NT2/D1 (cell line): ENCODE measurements at regions not wholly inside any gene's neighbourhood (a gene's known extent, or its start where the extent isn't known, plus 50 kb on each side); places are given as distances from the start of the nearest gene placed in this dataset.

Source experiments
- DNase-seq: peaks from one replicate; pipeline ENCODE4 v3.0.0-alpha.2; 2011; ENCODE audit warnings: low read depth, low spot score
- H3K27me3 ChIP-seq: 2 replicates; pipeline ENCODE4 v1.6.0; 2011; ENCODE audit warnings: mild to moderate bottlenecking; ENCODE audit not compliant: insufficient read length, insufficient read depth
- H3K36me3 ChIP-seq: 2 replicates; pipeline ENCODE4 v1.6.1; 2011; ENCODE audit warnings: mild to moderate bottlenecking, low read length, mixed read lengths; ENCODE audit not compliant: insufficient read depth, insufficient read length
- H3K4me1 ChIP-seq: 2 replicates; pipeline ENCODE4 v1.5.1; 2011; ENCODE audit not compliant: insufficient read depth, insufficient read length
- H3K4me3 ChIP-seq: 2 replicates; pipeline ENCODE4 v1.5.1; 2011; ENCODE audit warnings: low read depth; ENCODE audit not compliant: insufficient read length
- H3K9ac ChIP-seq: 2 replicates; pipeline ENCODE4 v1.6.0; 2011; ENCODE audit warnings: low read depth; ENCODE audit not compliant: insufficient read length
- H3K9me3 ChIP-seq: 2 replicates; pipeline ENCODE4 v1.5.1; 2011; ENCODE audit warnings: mild to moderate bottlenecking, low read length; ENCODE audit not compliant: insufficient read depth
- SUZ12 ChIP-seq: IDR thresholded peaks from 2 replicates; pipeline ENCODE4 v1.6.1; 2011; ENCODE audit not compliant: insufficient read length, insufficient read depth; ENCODE audit errors: extremely low read depth
- YY1 ChIP-seq: IDR thresholded peaks from 2 replicates; pipeline ENCODE4 v1.6.1; 2011; ENCODE audit not compliant: insufficient read length, insufficient read depth
- ZNF274 ChIP-seq: IDR thresholded peaks from 2 replicates; pipeline ENCODE4 v1.6.1; 2011; ENCODE audit warnings: mild to moderate bottlenecking, low read depth, low read length

DNA sequence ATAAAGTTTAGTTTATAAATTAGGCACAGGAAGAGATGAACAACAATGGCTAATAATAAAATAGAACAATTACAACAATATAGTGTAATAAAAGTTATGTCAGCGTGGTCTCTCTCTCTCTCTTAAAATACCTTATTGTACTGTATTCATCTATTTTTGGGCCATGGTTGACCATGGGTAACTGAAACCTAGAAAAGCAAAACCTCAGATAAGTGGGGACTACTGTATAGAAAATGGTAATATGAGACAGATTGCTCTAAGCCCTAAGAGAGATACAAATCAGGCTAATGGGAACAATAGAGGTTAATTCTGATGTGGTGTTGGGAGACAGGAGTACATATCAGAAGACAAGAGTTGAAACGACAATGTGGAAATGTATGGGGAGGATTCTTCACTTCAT, 86.2 kb downstream of the ZNF365 start:
- Histone ChIP-seq H3K4me1 (no peaks in the 10 kb centered on the region), H3K4me3 (no peak overlapping the region), H3K9me3 (peaks cover 7% of the 10 kb centered on the region; the same call in 1 of the 2 replicates), H3K27me3 (no peaks in the 10 kb centered on the region), H3K9ac (no peak overlapping the region), H3K36me3 (no peaks in the 10 kb centered on the region)
- TF ChIP-seq SUZ12 (no peak), ZNF274 (no peak), YY1 (no peak)
- DNase-seq, result no peak

DNA sequence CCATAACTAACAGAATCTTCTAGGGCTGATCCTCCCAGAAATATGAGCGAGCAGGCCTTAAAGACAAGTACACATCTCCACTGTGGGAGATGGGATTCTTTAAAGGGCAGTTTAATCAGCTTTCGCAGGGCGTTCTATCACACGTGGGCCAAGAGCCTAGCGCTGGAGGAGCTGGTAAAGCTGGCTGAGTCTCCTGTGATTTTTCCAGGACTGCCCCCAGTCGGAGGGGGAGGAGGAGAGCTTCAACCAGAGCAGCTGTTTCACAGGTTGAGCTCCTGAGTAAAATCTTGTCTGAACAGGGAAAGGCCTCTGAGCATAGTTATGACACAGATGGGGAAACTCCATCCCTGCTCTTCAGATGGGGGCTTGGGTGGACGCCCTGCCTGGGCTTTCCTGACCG, 87.0 kb downstream of the ZNF365 start:
- Histone ChIP-seq H3K9ac (no peak overlapping the region), H3K4me1 (no peaks in the 10 kb centered on the region), H3K36me3 (no peaks in the 10 kb centered on the region), H3K27me3 (no peaks in the 10 kb centered on the region), H3K9me3 (peaks cover 14% of the 10 kb centered on the region; the same call in 1 of the 2 replicates), H3K4me3 (no peak overlapping the region)
- TF ChIP-seq YY1 (no peak), ZNF274 (no peak), SUZ12 (no peak)
- no peak for DNase-seq

DNA sequence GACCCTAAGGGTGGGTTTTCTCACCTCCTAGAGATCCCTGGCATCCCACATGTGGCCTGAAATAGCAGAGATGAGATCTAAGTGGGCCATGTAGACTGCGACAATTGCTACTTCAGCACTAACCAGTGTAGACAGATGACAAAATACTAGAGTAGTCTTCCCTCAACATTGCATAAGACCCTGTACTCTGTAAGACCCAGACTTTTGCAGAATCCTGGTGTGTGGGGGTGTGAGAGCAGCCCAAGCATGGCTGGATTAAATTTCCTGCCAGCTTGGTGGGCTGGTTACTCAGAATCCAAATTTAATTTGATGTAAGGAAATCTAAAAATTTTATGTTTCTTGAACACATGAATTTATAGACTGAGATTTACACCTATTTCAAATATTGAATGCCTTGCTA, 88.3 kb downstream of the ZNF365 start:
- DNase-seq, result no peak
- no peaks in the 10 kb centered on the region for H3K4me1 ChIP-seq
- H3K9me3 ChIP-seq, result peaks cover 16% of the 10 kb centered on the region; the same call in 1 of the 2 replicates
- TF ChIP-seq YY1 (no peak), SUZ12 (no peak), ZNF274 (no peak)
- H3K4me3 ChIP-seq, result no peak overlapping the region
- no peak overlapping the region for H3K9ac ChIP-seq
- H3K36me3 ChIP-seq, result no peaks in the 10 kb centered on the region
- no peaks in the 10 kb centered on the region for H3K27me3 ChIP-seq

DNA sequence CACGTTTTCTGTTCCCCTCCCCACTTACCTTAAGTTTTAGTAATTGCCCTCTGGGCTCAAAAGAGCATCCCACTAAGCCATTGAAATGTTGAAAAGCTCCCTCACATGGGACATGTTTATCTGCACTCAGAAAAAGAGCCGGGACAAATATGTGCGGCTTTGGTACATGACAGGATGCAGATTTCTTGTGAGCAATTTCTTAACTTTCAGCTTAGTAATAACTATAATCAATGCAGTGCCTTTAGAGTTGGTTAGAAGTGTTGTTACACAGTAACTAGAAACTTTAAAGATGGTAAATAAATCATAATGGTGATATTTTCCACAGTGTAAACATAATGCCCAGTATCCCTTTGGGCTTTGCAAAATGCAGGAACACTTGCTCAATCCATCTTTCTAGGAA, 89.2 kb downstream of the ZNF365 start:
- DNase-seq, result no peak
- Histone ChIP-seq H3K9me3 (peaks cover 16% of the 10 kb centered on the region; the same call in 1 of the 2 replicates), H3K9ac (no peak overlapping the region), H3K36me3 (no peaks in the 10 kb centered on the region), H3K4me1 (no peaks in the 10 kb centered on the region), H3K4me3 (no peak overlapping the region), H3K27me3 (no peaks in the 10 kb centered on the region)
- TF ChIP-seq YY1 (no peak), SUZ12 (no peak), ZNF274 (no peak)

DNA sequence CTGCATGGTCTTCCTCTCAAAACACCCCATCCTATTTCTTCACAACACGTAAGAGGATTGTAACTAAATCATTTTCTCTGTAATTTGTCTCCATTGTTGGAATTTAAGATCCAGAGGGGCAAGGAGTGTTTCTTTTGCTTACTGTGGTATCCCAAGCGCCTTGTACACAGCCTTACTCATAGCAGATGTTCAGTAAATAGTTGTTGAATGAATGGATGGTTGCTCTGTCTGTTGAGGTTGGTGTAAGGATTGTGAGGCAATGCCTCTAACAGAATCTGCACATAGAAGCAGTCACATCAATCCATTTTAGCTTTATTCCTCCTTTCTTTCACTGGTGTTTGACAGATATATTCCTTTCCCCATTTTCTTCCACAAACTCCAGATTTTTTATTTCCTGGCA, 90.1 kb downstream of the ZNF365 start:
- Histone ChIP-seq H3K27me3 (no peaks in the 10 kb centered on the region), H3K4me3 (no peak overlapping the region), H3K9me3 (peaks cover 16% of the 10 kb centered on the region; the same call in 1 of the 2 replicates), H3K36me3 (no peaks in the 10 kb centered on the region), H3K9ac (no peak overlapping the region), H3K4me1 (no peaks in the 10 kb centered on the region)
- DNase-seq, result no peak
- TF ChIP-seq ZNF274, result no peak
- TF ChIP-seq SUZ12, result no peak
- TF ChIP-seq YY1, result no peak

DNA sequence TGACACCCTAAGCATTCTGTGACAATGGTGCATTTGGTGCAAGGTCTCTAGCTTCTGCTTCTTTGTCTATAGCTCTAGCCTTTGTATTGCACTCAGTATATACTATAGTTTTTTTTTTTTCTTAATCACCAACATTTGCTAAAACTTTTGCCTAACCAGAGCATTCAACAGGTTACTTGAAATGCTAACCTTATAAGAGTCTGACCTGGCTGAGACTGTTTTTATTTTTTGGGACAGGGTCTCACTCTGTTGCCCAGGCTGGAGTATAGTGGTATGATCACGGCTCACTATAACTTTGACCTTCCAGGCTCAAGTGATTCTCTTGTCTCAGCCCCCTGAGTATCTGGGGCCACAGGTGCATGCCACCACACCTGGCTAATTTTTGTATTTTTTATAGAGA, 92.4 kb downstream of the ZNF365 start:
- Histone ChIP-seq H3K27me3 (no peaks in the 10 kb centered on the region), H3K4me3 (no peak overlapping the region), H3K9me3 (peaks cover 16% of the 10 kb centered on the region; the same call in 1 of the 2 replicates), H3K9ac (no peak overlapping the region), H3K36me3 (no peaks in the 10 kb centered on the region), H3K4me1 (no peaks in the 10 kb centered on the region)
- TF ChIP-seq ZNF274, result no peak
- TF ChIP-seq YY1, result no peak
- no peak for TF ChIP-seq SUZ12
- no peak for DNase-seq

DNA sequence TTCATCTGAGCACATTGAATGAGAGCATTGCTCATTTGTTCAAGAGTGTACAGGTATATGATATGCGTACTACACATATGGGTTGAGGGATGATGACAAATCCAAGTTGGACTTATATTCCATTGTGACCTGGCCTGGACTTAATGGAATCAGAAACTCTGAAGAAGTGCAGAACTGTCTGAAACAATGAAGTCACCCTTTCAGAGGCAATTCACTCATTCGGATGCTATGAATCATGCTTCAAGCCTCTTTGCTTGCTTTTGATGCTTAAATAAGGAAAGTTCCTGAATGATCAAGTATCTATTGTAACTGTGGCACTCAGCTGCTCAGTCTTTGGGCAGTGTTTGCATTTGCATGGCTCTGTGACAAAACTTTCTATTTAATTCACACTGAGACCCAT, 93.4 kb downstream of the ZNF365 start:
- no peaks in the 10 kb centered on the region for H3K36me3 ChIP-seq
- H3K27me3 ChIP-seq, result no peaks in the 10 kb centered on the region
- TF ChIP-seq SUZ12 (no peak), ZNF274 (no peak), YY1 (no peak)
- no peak for DNase-seq
- H3K9me3 ChIP-seq, result peaks cover 16% of the 10 kb centered on the region; the same call in 1 of the 2 replicates
- no peak overlapping the region for H3K4me3 ChIP-seq
- H3K4me1 ChIP-seq, result no peaks in the 10 kb centered on the region
- no peak overlapping the region for H3K9ac ChIP-seq

DNA sequence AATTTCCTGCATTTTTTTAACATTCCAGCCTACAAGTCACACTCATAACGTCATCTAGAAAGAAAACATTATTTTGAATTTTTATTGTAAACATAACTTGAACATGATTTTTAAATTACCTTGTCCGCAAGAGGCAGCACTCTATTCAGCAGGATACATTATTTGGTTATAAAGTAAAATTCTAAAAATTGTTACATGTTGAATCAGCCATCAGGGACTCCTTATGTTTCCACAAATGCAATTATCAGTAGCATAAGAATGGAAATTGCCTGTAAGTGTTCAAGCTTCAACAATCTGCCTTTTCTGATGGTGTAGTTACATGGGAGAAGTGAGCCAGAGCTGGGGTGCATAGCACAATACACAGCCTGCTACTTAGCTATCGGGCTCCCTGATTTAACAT, 97.5 kb downstream of the ZNF365 start:
- Histone ChIP-seq H3K27me3 (no peaks in the 10 kb centered on the region), H3K9me3 (no peaks in the 10 kb centered on the region), H3K36me3 (no peaks in the 10 kb centered on the region), H3K4me3 (no peak overlapping the region), H3K4me1 (no peaks in the 10 kb centered on the region), H3K9ac (no peak overlapping the region)
- TF ChIP-seq ZNF274 (no peak), YY1 (no peak), SUZ12 (no peak)
- no peak for DNase-seq
